Muscle of leg (tissue), 3 donors: ENCODE measurements at regions not wholly inside any gene's neighbourhood (a gene's known extent, or its start where the extent isn't known, plus 50 kb on each side); places are given as distances from the start of the nearest gene placed in this dataset.
"Not testable (repeated sequence)": the region's sequence is repeated elsewhere in the genome, so short reads cannot be mapped to it uniquely, and the experiment has no call there.

Experiments
- DNase-seq: peaks from one replicate; pipeline ENCODE4 v3.0.0; 2013
- H3K27ac ChIP-seq: one replicate; pipeline ENCODE4 v1.5.1; 2013; ENCODE audit warnings: mild to moderate bottlenecking, low read length, control low read depth
- H3K27me3 ChIP-seq: one replicate; pipeline ENCODE4 v1.6.1; 2013; ENCODE audit warnings: low read length; ENCODE audit not compliant: control insufficient read depth, insufficient read depth
- H3K36me3 ChIP-seq: one replicate; pipeline ENCODE4 v1.6.1; 2013; ENCODE audit warnings: low read length; ENCODE audit not compliant: control insufficient read depth, insufficient read depth
- H3K4me1 ChIP-seq: one replicate; pipeline ENCODE4 v1.6.1; 2013; ENCODE audit warnings: low read length; ENCODE audit not compliant: control insufficient read depth, insufficient read depth
- H3K4me3 ChIP-seq: one replicate; pipeline ENCODE4 v1.5.1; 2013; ENCODE audit warnings: low read length, control low read depth
- H3K9me3 ChIP-seq: replicated peaks from 2 replicates; pipeline ENCODE4 v1.6.1; 2013; ENCODE audit warnings: low read depth, low read length; ENCODE audit not compliant: control insufficient read depth
- WGBS: methylation state at CpG from one replicate; pipeline ENCODE4 v1.1.5; 2013; ENCODE audit warnings: missing lambda C conversion rate; ENCODE audit not compliant: insufficient coverage; 5-methylcytosine and 5-hydroxymethylcytosine counted together

DNA sequence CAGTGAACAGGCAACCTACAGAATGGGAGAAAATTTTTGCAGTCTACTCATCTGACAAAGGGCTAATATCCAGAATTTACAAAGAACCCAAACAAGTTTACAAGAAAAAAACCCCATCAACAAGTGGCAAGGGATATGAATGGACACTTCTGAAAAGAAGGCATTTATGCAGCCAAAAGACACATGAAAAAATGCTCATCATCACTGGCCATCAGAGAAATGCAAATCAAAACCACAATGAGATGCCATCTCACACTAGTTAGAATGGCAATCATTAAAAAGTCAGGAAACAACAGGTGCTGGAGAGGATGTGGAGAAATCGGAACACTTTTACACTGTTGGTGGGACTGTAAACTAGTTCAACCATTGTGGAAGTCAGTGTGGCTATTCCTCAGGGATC is 80.3 kb downstream of the ZNF474 start:
- H3K4me1 ChIP-seq, H3K4me3 ChIP-seq, DNase-seq, H3K27ac ChIP-seq, H3K36me3 ChIP-seq, H3K27me3 ChIP-seq, H3K9me3 ChIP-seq: not testable (repeated sequence)
- WGBS, result no CpG with 5 or more reads among the region's 1 CpG

GRCh38 chr5:122218778-122219177 is 89.4 kb downstream of the ZNF474 start:
- no peak for DNase-seq
- Histone ChIP-seq H3K4me3 (no peak overlapping the region), H3K36me3 (no peaks in the 10 kb centered on the region), H3K27me3 (no peaks in the 10 kb centered on the region), H3K9me3 (no peaks in the 10 kb centered on the region), H3K27ac (no peak overlapping the region), H3K4me1 (peaks cover 3% of the 10 kb centered on the region)

DNA sequence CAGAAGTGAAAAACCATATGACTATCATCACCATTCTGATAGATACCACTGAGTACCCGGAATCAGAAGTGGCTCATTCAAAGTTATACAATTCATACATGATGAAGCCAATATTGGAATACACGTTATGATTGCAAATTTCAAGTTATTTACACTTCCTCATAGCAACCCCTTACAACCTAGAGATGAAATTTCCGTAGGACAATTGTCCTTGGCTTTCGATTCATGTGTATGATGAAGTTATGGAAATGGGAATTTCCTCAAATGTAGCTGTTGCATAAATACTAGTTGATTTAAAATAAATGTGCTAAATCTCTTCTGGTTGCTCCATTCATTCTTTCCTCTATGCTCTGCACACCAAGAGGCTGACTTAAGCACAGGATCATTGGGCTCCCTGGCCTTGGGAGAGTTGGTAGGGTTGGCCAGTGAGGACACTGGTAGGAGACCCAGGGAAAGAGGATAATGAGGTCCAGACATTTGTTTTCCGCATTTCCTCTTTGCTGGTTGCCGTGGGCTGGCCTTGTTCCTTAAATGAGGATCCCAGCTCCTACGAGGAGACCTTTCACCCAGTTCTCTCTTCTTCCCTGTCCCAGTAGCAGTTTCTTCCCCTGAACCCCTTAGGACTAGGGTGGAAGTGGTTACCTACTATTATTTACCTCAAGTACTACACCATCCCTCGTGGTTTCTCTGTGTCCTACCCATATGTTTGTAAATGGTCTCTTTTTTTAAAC is 90.3 kb downstream of the ZNF474 start:
- no peaks in the 10 kb centered on the region for H3K36me3 ChIP-seq
- H3K27me3 ChIP-seq, result no peaks in the 10 kb centered on the region
- no CpG with 5 or more reads among the region's 8 CpGs for WGBS
- no peak overlapping the region for H3K27ac ChIP-seq
- peak; percentile 57 for DNase-seq
- H3K4me1 ChIP-seq, result peaks cover 3% of the 10 kb centered on the region
- no peaks in the 10 kb centered on the region for H3K9me3 ChIP-seq
- no peak overlapping the region for H3K4me3 ChIP-seq

DNA sequence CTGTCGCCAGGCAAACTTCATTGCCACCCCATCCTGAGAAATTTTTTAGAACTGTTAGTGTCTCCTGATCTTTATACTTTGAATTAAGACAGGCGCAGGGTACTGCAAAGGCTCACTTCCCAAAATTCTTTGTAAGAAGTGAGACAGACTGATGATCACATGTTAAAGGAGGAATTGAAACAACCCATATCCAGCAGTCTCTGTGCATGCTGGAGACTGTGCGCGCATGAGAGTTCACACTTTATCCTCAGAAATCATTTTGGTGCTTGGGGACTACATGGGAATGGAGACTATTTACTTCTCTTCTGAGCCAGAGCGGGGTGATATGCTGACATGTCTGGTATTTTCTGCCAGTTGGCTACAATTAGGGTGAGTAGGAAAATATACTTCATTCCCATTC is 91.2 kb downstream of the ZNF474 start:
- H3K27ac ChIP-seq, result no peak overlapping the region
- peak; percentile 86 for DNase-seq
- no CpG with 5 or more reads among the region's 5 CpGs for WGBS

DNA sequence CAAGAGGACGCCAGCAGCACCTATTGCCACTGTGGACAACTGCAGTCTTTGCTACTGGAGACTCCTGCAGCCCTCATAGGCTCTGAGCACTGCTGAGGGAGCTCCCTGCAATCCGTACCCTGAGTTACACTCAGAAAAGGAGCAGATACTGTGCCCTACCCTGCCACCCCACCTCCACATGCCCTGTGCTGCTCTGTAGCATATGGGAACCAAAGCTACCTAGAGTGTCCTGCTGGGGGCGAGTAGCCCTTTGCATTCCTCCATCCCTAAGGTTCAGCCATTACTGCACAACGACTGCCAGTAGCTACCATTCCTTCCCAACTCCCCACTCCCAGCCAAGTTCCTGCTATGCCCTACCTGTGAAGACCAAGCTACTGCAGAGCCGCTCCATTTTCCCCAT is 90.2 kb upstream of the SNCAIP start:
- H3K4me1 ChIP-seq, result peaks cover 3% of the 10 kb centered on the region
- DNase-seq, result no peak
- no peaks in the 10 kb centered on the region for H3K9me3 ChIP-seq
- H3K27ac ChIP-seq, result no peak overlapping the region
- H3K4me3 ChIP-seq, result no peak overlapping the region
- WGBS, result 94% methylated on average over 5 of the region's 5 CpGs
- no peaks in the 10 kb centered on the region for H3K27me3 ChIP-seq
- no peaks in the 10 kb centered on the region for H3K36me3 ChIP-seq

More for the DNA sequence above, 91.2 kb downstream of the ZNF474 start:
- no peak overlapping the region for H3K4me3 ChIP-seq
- H3K9me3 ChIP-seq, result no peaks in the 10 kb centered on the region
- H3K36me3 ChIP-seq, result no peaks in the 10 kb centered on the region
- peaks cover 3% of the 10 kb centered on the region for H3K4me1 ChIP-seq
- H3K27me3 ChIP-seq, result no peaks in the 10 kb centered on the region

DNA sequence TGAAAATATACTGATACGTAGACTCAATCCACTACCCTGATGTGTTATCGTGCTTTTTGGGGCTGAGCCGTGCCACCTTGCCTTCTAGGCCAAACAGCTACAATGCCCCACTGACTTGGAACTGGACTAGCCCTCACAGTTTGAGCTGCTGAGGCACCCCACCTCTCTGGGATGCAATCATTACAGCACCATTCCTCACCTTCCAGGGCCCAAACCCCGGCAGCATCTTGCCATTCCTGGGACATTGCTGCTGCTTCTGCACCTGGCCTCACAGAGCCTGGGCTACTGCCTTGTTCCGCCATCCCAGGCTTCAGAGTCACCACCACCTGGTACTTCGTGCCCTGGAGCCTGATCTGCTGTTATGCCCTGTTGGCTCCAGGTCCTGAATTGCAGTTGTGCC is 89.5 kb upstream of the SNCAIP start:
- H3K27me3 ChIP-seq, result no peaks in the 10 kb centered on the region
- peaks cover 3% of the 10 kb centered on the region for H3K4me1 ChIP-seq
- no peaks in the 10 kb centered on the region for H3K9me3 ChIP-seq
- H3K4me3 ChIP-seq, result no peak overlapping the region
- WGBS, result 98% methylated on average over 6 of the region's 6 CpGs
- H3K27ac ChIP-seq, result no peak overlapping the region
- no peak for DNase-seq
- H3K36me3 ChIP-seq, result no peaks in the 10 kb centered on the region

DNA sequence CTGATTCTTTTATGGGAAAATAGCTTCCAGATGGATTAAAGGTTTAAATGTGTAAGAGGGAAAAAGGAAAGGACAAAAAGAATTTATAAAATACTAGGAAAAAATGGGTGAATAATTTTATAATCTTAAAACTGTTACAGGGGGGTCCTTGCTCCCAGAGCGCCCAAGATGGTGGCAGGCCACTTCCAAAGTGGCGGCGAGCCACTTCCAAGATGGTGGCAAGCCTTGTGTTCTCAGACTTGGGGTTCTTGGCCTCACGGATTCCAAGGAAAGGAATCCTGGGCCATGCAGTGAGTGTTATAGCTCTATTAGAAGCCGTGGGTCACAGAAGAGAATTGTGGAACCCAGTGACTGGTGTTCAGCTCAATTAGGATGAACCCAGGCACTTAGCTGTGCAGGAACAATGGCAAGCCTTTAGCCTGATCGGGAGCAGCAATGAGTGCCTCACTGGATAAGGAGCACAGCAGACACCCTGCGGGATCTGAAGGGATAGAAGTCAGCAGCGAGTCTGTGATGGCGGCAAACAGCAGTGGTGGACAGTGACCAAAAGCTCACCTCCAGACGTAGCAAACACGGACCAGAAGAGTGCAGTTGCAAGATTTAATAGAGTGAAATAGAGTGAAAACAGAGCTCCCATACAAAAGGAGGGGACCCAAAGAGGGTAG is 83.2 kb upstream of the SNCAIP start:
- Histone ChIP-seq H3K9me3 (no peaks in the 10 kb centered on the region), H3K4me3 (no peak overlapping the region), H3K36me3 (no peaks in the 10 kb centered on the region), H3K27me3 (no peaks in the 10 kb centered on the region), H3K4me1 (no peaks in the 10 kb centered on the region), H3K27ac (no peak overlapping the region)
- DNase-seq, result no peak
- WGBS, result 89% methylated on average over 9 of the region's 11 CpGs

GRCh38 chr5:122229551-122229950 is 82.5 kb upstream of the SNCAIP start:
- H3K27me3 ChIP-seq, result no peaks in the 10 kb centered on the region
- no peak overlapping the region for H3K4me3 ChIP-seq
- no peak overlapping the region for H3K27ac ChIP-seq
- H3K36me3 ChIP-seq, result no peaks in the 10 kb centered on the region
- no peaks in the 10 kb centered on the region for H3K9me3 ChIP-seq
- WGBS, result no CpG with 5 or more reads among the region's 5 CpGs
- H3K4me1 ChIP-seq, result no peaks in the 10 kb centered on the region
- DNase-seq, result no peak

DNA sequence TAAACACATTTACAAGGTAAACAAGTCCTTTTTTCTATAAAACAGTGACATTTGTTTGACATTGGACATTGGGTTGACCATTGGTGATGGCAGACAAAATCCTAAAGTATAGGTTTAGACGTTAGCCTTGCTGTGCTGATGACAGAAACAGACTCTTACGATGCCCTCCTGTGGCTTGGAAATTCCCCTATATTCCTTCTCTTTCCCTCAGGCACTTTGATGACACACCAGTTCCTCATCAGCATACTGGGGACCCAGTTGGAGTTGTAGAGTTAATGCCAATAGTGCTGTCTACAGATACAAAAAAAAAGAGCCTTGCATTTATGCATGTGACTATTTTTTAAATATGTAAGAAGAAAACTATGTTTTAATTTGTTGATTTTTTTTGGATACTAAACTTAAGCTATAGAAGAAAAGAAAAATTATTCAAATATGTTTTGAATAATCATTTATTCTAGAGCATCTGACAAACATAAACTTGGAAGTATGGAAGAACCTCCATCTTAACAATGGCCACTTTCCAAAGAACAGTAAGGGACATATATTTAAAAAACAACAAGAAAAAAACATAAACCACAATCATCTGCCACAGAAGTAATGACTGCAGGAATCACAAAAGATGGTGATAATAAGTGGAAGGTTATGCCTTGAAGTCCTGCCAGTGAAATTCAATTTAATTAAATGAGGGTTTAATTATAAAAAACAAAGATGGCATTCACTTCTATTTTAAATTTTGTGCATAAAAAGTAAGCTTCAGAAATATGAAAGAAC is 75.6 kb upstream of the SNCAIP start:
- no peak for DNase-seq
- Histone ChIP-seq H3K27ac (no peak overlapping the region), H3K9me3 (no peaks in the 10 kb centered on the region), H3K36me3 (no peaks in the 10 kb centered on the region), H3K4me1 (no peaks in the 10 kb centered on the region), H3K27me3 (no peaks in the 10 kb centered on the region), H3K4me3 (no peak overlapping the region)
- no CpG with 5 or more reads among the region's 2 CpGs for WGBS

DNA sequence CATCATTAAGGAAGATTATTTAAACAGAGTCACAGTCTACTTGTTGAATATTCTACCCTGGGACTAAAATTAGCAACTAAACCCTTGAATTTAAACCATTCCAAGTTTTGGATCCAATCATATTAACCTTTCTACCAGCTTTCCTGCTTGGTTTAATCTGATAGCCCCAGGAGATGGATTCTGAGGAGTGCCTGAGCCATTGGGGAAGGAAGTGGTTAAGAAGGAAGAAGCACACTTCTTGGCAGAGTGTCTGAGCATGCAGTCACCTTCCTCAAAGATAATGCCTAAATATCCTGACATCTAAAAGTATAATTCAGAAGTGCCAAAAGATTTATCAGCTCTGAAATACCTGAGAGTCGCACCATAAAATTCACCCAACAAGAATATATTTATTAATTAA is 74.1 kb upstream of the SNCAIP start:
- Histone ChIP-seq H3K4me1 (no peaks in the 10 kb centered on the region), H3K4me3 (no peak overlapping the region), H3K36me3 (no peaks in the 10 kb centered on the region), H3K9me3 (no peaks in the 10 kb centered on the region), H3K27ac (no peak overlapping the region), H3K27me3 (no peaks in the 10 kb centered on the region)
- DNase-seq, result peak; percentile 40
- no CpG with 5 or more reads among the region's 1 CpG for WGBS
